ENCODE measurements at regions not wholly inside any gene's neighbourhood (a gene's known extent, or its start where the extent isn't known, plus 50 kb on each side); places are given as distances from the start of the nearest gene placed in this dataset.

GRCh38 chr2:103847276-103847675, 1006.6 kb upstream of the POU3F3 start:
- Histone ChIP-seq H3K9me3 (no peaks in the 10 kb centered on the region), H3K36me3 (no peaks in the 10 kb centered on the region), H3K4me1 (no peaks in the 10 kb centered on the region), H3K4me3 (no peak overlapping the region), H3K27ac (no peak overlapping the region), H3K27me3 (no peaks in the 10 kb centered on the region)
- TF ChIP-seq CTCF (IDR thresholded peaks at IDR 0.05): no peak
- no peak for TF ChIP-seq EP300 (IDR thresholded peaks at IDR 0.05)
- TF ChIP-seq POLR2AphosphoS5 (IDR thresholded peaks at IDR 0.05): no peak
- TF ChIP-seq POLR2A (IDR thresholded peaks at IDR 0.05): no peak
- DNase-seq (ENCODE audit: low spot score in 2 of 2): no peak
- 72% methylated on average over 2 of the region's 2 CpGs for WGBS

- Histone ChIP-seq H3K9me3 (no peaks in the 10 kb centered on the region), H3K4me1 (no peaks in the 10 kb centered on the region), H3K4me3 (no peak overlapping the region), H3K27me3 (no peaks in the 10 kb centered on the region), H3K27ac (no peak overlapping the region), H3K36me3 (no peaks in the 10 kb centered on the region)
- TF ChIP-seq EP300 (IDR thresholded peaks at IDR 0.05): no peak
- no peak for TF ChIP-seq CTCF (IDR thresholded peaks at IDR 0.05)
- TF ChIP-seq POLR2A (IDR thresholded peaks at IDR 0.05): no peak
- TF ChIP-seq POLR2AphosphoS5 (IDR thresholded peaks at IDR 0.05): no peak
- DNase-seq (ENCODE audit: low spot score in 2 of 2): no peak
- WGBS: 66% methylated on average over 2 of the region's 2 CpGs
These were observed 994.7 kb upstream of the POU3F3 start for GRCh38 chr2:103859238-103859637.

GRCh38 chr2:103860016-103860415, 993.9 kb upstream of the POU3F3 start:
- Histone ChIP-seq H3K4me3 (no peak overlapping the region), H3K36me3 (no peaks in the 10 kb centered on the region), H3K9me3 (no peaks in the 10 kb centered on the region), H3K27ac (no peak overlapping the region), H3K4me1 (no peaks in the 10 kb centered on the region), H3K27me3 (no peaks in the 10 kb centered on the region)
- TF ChIP-seq CTCF (IDR thresholded peaks at IDR 0.05) (no peak), POLR2A (IDR thresholded peaks at IDR 0.05) (no peak), POLR2AphosphoS5 (IDR thresholded peaks at IDR 0.05) (no peak), EP300 (IDR thresholded peaks at IDR 0.05) (no peak)
- DNase-seq (ENCODE audit: low spot score in 2 of 2): no peak
- 86% methylated on average over 2 of the region's 2 CpGs for WGBS

GRCh38 chr2:103868396-103868795, 985.5 kb upstream of the POU3F3 start:
- H3K9me3 ChIP-seq: peaks cover 6% of the 10 kb centered on the region
- H3K4me3 ChIP-seq: no peak overlapping the region
- no peaks in the 10 kb centered on the region for H3K27me3 ChIP-seq
- H3K27ac ChIP-seq: no peak overlapping the region
- H3K36me3 ChIP-seq: no peaks in the 10 kb centered on the region
- no peak for DNase-seq (ENCODE audit: low spot score in 2 of 2)
- WGBS: 74% methylated on average over 2 of the region's 2 CpGs
- TF ChIP-seq EP300 (IDR thresholded peaks at IDR 0.05) (no peak), POLR2A (IDR thresholded peaks at IDR 0.05) (no peak)
- no peaks in the 10 kb centered on the region for H3K4me1 ChIP-seq

GRCh38 chr2:103873716-103874351, 980.1 kb upstream of the POU3F3 start:
- Histone ChIP-seq H3K27me3 (no peaks in the 10 kb centered on the region), H3K27ac (no peak overlapping the region), H3K4me3 (no peak overlapping the region), H3K4me1 (no peaks in the 10 kb centered on the region), H3K36me3 (no peaks in the 10 kb centered on the region), H3K9me3 (peaks cover 6% of the 10 kb centered on the region)
- no peak for DNase-seq (ENCODE audit: low spot score in 2 of 2)
- TF ChIP-seq CTCF (IDR thresholded peaks at IDR 0.05): no peak
- no peak for TF ChIP-seq POLR2A (IDR thresholded peaks at IDR 0.05)
- TF ChIP-seq POLR2AphosphoS5 (IDR thresholded peaks at IDR 0.05): no peak
- TF ChIP-seq EP300 (IDR thresholded peaks at IDR 0.05): no peak
- WGBS: 56% methylated on average over 10 of the region's 10 CpGs

GRCh38 chr2:103875131-103875530, 978.8 kb upstream of the POU3F3 start:
- TF ChIP-seq EP300 (IDR thresholded peaks at IDR 0.05) (no peak), POLR2A (IDR thresholded peaks at IDR 0.05) (no peak), POLR2AphosphoS5 (IDR thresholded peaks at IDR 0.05) (no peak), CTCF (IDR thresholded peaks at IDR 0.05) (no peak)
- H3K4me1 ChIP-seq: no peaks in the 10 kb centered on the region
- no peak overlapping the region for H3K27ac ChIP-seq
- H3K36me3 ChIP-seq: no peaks in the 10 kb centered on the region
- no peaks in the 10 kb centered on the region for H3K9me3 ChIP-seq
- no peak for DNase-seq (ENCODE audit: low spot score in 2 of 2)
- no peaks in the 10 kb centered on the region for H3K27me3 ChIP-seq
- 53% methylated on average over 1 of the region's 1 CpG for WGBS
- no peak overlapping the region for H3K4me3 ChIP-seq
